Ishikawa (cell line): ENCODE measurements at regions not wholly inside any gene's neighbourhood (a gene's known extent, or its start where the extent isn't known, plus 50 kb on each side); places are given as distances from the start of the nearest gene placed in this dataset.

Experiments
- CEBPB ChIP-seq: IDR thresholded peaks from 2 replicates; pipeline ENCODE4 v1.6.1; 2012
- EGR1 ChIP-seq: IDR thresholded peaks from 2 replicates; pipeline ENCODE4 v1.6.1; 2012
- EP300 ChIP-seq: IDR thresholded peaks from 2 replicates; pipeline ENCODE4 v1.6.1; 2012; ENCODE audit warnings: borderline replicate concordance
- NFIC ChIP-seq: IDR thresholded peaks from 2 replicates; pipeline ENCODE4 v1.6.1; 2012
- RAD21 ChIP-seq: IDR thresholded peaks from 2 replicates; pipeline ENCODE4 v1.6.1; 2012; ENCODE audit warnings: low read depth
- TCF12 ChIP-seq: IDR thresholded peaks from 2 replicates; pipeline ENCODE4 v1.6.1; 2012; ENCODE audit warnings: low read depth
- TEAD4 ChIP-seq: IDR thresholded peaks from 2 replicates; pipeline ENCODE4 v1.6.1; 2012
- YY1 ChIP-seq: IDR thresholded peaks from 2 replicates; pipeline ENCODE4 v1.6.1; 2012; ENCODE audit warnings: low read depth
- ZBTB7A ChIP-seq: IDR thresholded peaks from 2 replicates; pipeline ENCODE4 v1.6.1; 2012; ENCODE audit warnings: low read depth
- TF ChIP-seq, protein P1 (sequence below): IDR thresholded peaks from 2 replicates; pipeline ENCODE4 v1.6.1; 2012

DNA sequence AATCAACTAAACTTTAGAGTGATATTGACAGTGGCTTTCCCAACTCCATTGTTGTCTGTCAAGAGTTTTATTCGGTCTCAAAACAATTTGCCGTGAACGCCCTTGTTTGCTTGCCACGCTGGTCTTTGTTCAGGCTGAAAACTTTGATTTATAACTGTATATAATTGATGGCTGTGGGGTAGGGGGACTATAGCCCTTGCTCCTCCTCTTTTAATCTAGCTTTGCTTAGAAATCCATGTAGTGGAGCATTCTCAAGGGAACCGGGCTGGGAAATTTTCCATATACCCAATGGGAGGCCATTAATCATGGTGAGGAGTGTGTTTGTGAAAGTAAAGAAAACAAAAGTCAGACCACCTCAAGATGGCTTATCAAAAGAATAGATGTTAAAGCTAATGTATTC lies 339.8 kb upstream of the RARB start:
- TF ChIP-seq YY1: no peak
- TF ChIP-seq, protein P1, sequence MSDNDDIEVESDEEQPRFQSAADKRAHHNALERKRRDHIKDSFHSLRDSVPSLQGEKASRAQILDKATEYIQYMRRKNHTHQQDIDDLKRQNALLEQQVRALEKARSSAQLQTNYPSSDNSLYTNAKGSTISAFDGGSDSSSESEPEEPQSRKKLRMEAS: no peak
- no peak for TF ChIP-seq EP300
- TF ChIP-seq ZBTB7A: no peak
- TF ChIP-seq CEBPB: no peak
- TF ChIP-seq EGR1: no peak
- TF ChIP-seq NFIC: no peak
- no peak for TF ChIP-seq TCF12
- TF ChIP-seq RAD21: no peak
- no peak for TF ChIP-seq TEAD4
